Mesenchymal stem cell (in vitro differentiated cells and primary cell): ENCODE measurements at regions not wholly inside any gene's neighbourhood (a gene's known extent, or its start where the extent isn't known, plus 50 kb on each side); places are given as distances from the start of the nearest gene placed in this dataset.

Experiments used
- DNase-seq: peaks from one replicate; pipeline ENCODE4 v3.0.0-alpha.2; 2013
- H2AFZ ChIP-seq: one replicate; pipeline ENCODE4 v1.6.1; 2013; ENCODE audit warnings: low read depth, mild to moderate bottlenecking, control low read depth, inconsistent platforms, low read length, moderate library complexity
- H2AK5ac ChIP-seq: 2 replicates; pipeline ENCODE4 v1.6.1; 2013; ENCODE audit warnings: low read length, moderate library complexity, mild to moderate bottlenecking, inconsistent platforms; ENCODE audit not compliant: severe bottlenecking
- H2BK120ac ChIP-seq: one replicate; pipeline ENCODE4 v1.6.1; 2013; ENCODE audit warnings: low read depth, mild to moderate bottlenecking, inconsistent platforms, low read length, moderate library complexity
- H2BK12ac ChIP-seq, 2 experiments: one replicate each; pipeline ENCODE4 v1.6.1; 2013; ENCODE audit warnings: inconsistent platforms in 2 of 2, low read length in 2 of 2, mild to moderate bottlenecking in 2 of 2, moderate library complexity in 2 of 2, control low read depth in 1 of 2
- H2BK15ac ChIP-seq: one replicate; pipeline ENCODE4 v1.6.1; 2013; ENCODE audit warnings: mild to moderate bottlenecking, low read depth, inconsistent platforms; ENCODE audit not compliant: poor library complexity, severe bottlenecking
- H2BK5ac ChIP-seq: 2 replicates; pipeline ENCODE4 v1.6.1; 2013; ENCODE audit warnings: low read depth, mild to moderate bottlenecking, low read length, control low read depth, inconsistent platforms; ENCODE audit not compliant: poor library complexity, severe bottlenecking
- H3K14ac ChIP-seq, 2 experiments: one replicate each; pipeline ENCODE4 v1.6.1; 2013; ENCODE audit warnings: inconsistent platforms in 2 of 2, low read length in 2 of 2, control low read depth in 1 of 2, mild to moderate bottlenecking in 1 of 2, moderate library complexity in 1 of 2
- H3K18ac ChIP-seq, 2 experiments: one replicate each; pipeline ENCODE4 v1.6.1; 2013; ENCODE audit warnings: inconsistent platforms in 2 of 2, low read length in 2 of 2, control low read depth in 1 of 2, low read depth in 1 of 2, mild to moderate bottlenecking in 1 of 2
- H3K23ac ChIP-seq, 2 experiments: one replicate each; pipeline ENCODE4 v1.6.1; 2013; ENCODE audit warnings: inconsistent platforms in 2 of 2, low read length in 2 of 2, mild to moderate bottlenecking in 2 of 2, moderate library complexity in 2 of 2, control low read depth in 1 of 2
- H3K27ac ChIP-seq: 2 replicates; pipeline ENCODE4 v1.5.1; 2013; ENCODE audit warnings: mild to moderate bottlenecking, moderate library complexity, low read length, control low read depth, inconsistent platforms; ENCODE audit not compliant: poor library complexity, severe bottlenecking
- H3K27me3 ChIP-seq, 2 experiments: 2 replicates each; pipeline versions ENCODE4 v1.6.1 to v1.7.0; 2013; ENCODE audit warnings: low read length in 2 of 2, mild to moderate bottlenecking in 2 of 2, moderate library complexity in 2 of 2, control low read depth in 1 of 2, inconsistent platforms in 1 of 2; ENCODE audit not compliant: control insufficient read depth in 1 of 2, insufficient read depth in 1 of 2
- H3K36me3 ChIP-seq, 2 experiments: 2 replicates each; pipeline versions ENCODE4 v1.6.1 to v1.7.0; 2013; ENCODE audit warnings: low read length in 2 of 2, control low read depth in 1 of 2, inconsistent platforms in 1 of 2, low read depth in 1 of 2, mild to moderate bottlenecking in 1 of 2; ENCODE audit not compliant: insufficient read depth in 2 of 2, control insufficient read depth in 1 of 2
- H3K4ac ChIP-seq, 2 experiments: one replicate each; pipeline ENCODE4 v1.6.1; 2013; ENCODE audit warnings: inconsistent platforms in 2 of 2, low read length in 2 of 2, mild to moderate bottlenecking in 2 of 2, moderate library complexity in 2 of 2, control low read depth in 1 of 2, low read depth in 1 of 2
- H3K4me1 ChIP-seq: 2 replicates; pipeline ENCODE4 v1.6.1; 2013; ENCODE audit warnings: low read depth, low read length, control low read depth; ENCODE audit not compliant: control insufficient read depth, insufficient read depth
- H3K4me2 ChIP-seq: 2 replicates; pipeline ENCODE4 v1.6.1; 2013; ENCODE audit warnings: low read length, mild to moderate bottlenecking, inconsistent platforms; ENCODE audit not compliant: poor library complexity, severe bottlenecking
- H3K4me3 ChIP-seq, 2 experiments: 2 replicates each; pipeline versions ENCODE4 v1.5.1 to v1.7.0; 2013; ENCODE audit warnings: low read length in 2 of 2, mild to moderate bottlenecking in 2 of 2, control low read depth in 1 of 2, low read depth in 1 of 2; ENCODE audit not compliant: insufficient read depth in 1 of 2
- H3K79me1 ChIP-seq: replicated peaks from 2 replicates; pipeline ENCODE4 v1.6.1; 2013; ENCODE audit warnings: mild to moderate bottlenecking, control low read depth, low read length, inconsistent platforms; ENCODE audit not compliant: poor library complexity, severe bottlenecking
- H3K9ac ChIP-seq: 2 replicates; pipeline ENCODE4 v1.7.0; 2013; ENCODE audit warnings: mild to moderate bottlenecking, low read length, moderate library complexity
- H3K9me3 ChIP-seq: 2 replicates; pipeline ENCODE4 v1.7.0; 2013; ENCODE audit warnings: mild to moderate bottlenecking, low read length; ENCODE audit not compliant: control insufficient read depth
- H4K8ac ChIP-seq: one replicate; pipeline ENCODE4 v1.6.1; 2013; ENCODE audit warnings: inconsistent platforms, mild to moderate bottlenecking, low read length, moderate library complexity
- H4K91ac ChIP-seq: one replicate; pipeline ENCODE4 v1.6.1; 2013; ENCODE audit warnings: mild to moderate bottlenecking, low read length, inconsistent platforms
- WGBS: methylation state at CpG from one replicate; pipeline ENCODE4 v1.1.7; 2013; ENCODE audit warnings: mixed read lengths; 5-methylcytosine and 5-hydroxymethylcytosine counted together

DNA sequence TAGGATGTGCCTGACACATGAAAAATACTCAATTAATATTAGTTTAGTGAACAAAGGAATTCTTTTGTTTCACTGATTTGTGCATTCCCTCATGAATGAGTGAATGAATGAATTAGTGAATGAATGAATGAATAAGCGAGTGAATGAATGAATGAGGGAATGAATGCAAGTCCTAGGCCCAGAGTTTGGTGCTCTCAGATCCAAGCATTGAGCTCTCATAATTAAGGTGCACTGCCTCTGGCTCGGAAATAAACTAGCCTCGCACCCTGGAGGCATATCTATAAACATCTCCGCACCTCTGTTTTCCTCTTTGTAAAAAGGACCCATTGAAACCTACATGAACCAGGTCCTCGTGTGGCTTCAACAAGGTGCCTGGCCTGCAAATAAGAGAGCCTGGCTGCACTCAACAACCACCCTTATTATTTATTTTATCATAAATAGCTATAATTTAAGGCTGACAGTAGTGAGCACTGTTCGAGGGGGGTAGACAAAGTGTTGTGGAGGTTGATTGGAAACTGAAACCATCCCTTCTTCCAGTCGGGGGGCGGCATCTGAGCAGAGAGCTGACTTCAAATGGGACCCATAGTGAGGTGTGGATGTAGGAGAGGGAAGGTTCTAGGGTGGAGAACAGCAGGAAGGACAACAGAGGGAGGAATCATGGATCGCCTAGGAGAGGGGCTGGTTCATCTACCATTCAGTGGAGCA, 316.8 kb downstream of the BCL11B start:
- Histone ChIP-seq H3K18ac (no peak overlapping the region), H2BK5ac (no peak overlapping the region), H2BK12ac (no peak overlapping the region), H3K14ac (no peak overlapping the region), H2AFZ (no peak overlapping the region), H3K4me2 (no peak overlapping the region), H2AK5ac (no peak overlapping the region), H4K91ac (no peak overlapping the region), H4K8ac (no peak overlapping the region), H3K27me3 (peaks cover 0 to 43% of the 10 kb centered on the region in 2 experiments), H3K36me3 (no peaks in the 10 kb centered on the region), H2BK120ac (no peak overlapping the region), H3K79me1 (no peaks in the 10 kb centered on the region), H3K4me3 (no peak overlapping the region), H3K4me1 (no peaks in the 10 kb centered on the region), H3K23ac (no peak overlapping the region), H3K4ac (no peak overlapping the region), H3K9ac (no peak overlapping the region), H3K9me3 (no peaks in the 10 kb centered on the region), H2BK15ac (no peak overlapping the region), H3K27ac (no peak overlapping the region)
- 74% methylated on average over 8 of the region's 9 CpGs for WGBS
- DNase-seq = no peak

- Histone ChIP-seq H2BK5ac (no peak overlapping the region), H2BK120ac (no peak overlapping the region), H3K9ac (no peak overlapping the region), H3K27me3 (peaks cover 0 to 47% of the 10 kb centered on the region in 2 experiments), H3K9me3 (no peaks in the 10 kb centered on the region), H3K4me3 (no peak overlapping the region), H3K14ac (no peak overlapping the region), H2BK12ac (no peak overlapping the region), H3K23ac (no peak overlapping the region), H2BK15ac (no peak overlapping the region), H2AK5ac (no peak overlapping the region), H3K4me1 (no peaks in the 10 kb centered on the region), H3K27ac (no peak overlapping the region), H2AFZ (no peak overlapping the region), H3K4ac (no peak overlapping the region), H3K18ac (no peak overlapping the region), H3K4me2 (no peak overlapping the region), H4K8ac (no peak overlapping the region), H3K36me3 (no peaks in the 10 kb centered on the region), H4K91ac (no peak overlapping the region), H3K79me1 (no peaks in the 10 kb centered on the region)
- WGBS = 76% methylated on average over 5 of the region's 5 CpGs
- DNase-seq = no peak
Measured at GRCh38 chr14:98955741-98956070, 316.3 kb downstream of the BCL11B start.

GRCh38 chr14:98956181-98956580, 315.8 kb downstream of the BCL11B start:
- no peak overlapping the region for H3K9ac ChIP-seq
- H3K18ac ChIP-seq = no peak overlapping the region
- DNase-seq = no peak
- no peak overlapping the region for H3K4me3 ChIP-seq
- no peak overlapping the region for H2AK5ac ChIP-seq
- H2BK12ac ChIP-seq = no peak overlapping the region
- no peaks in the 10 kb centered on the region for H3K4me1 ChIP-seq
- H2BK15ac ChIP-seq = no peak overlapping the region
- H4K91ac ChIP-seq = no peak overlapping the region
- peaks cover 0 to 47% of the 10 kb centered on the region in 2 experiments for H3K27me3 ChIP-seq
- no peak overlapping the region for H3K14ac ChIP-seq
- H3K27ac ChIP-seq = no peak overlapping the region
- H3K23ac ChIP-seq = no peak overlapping the region
- no peak overlapping the region for H2BK5ac ChIP-seq
- no peaks in the 10 kb centered on the region for H3K9me3 ChIP-seq
- H2AFZ ChIP-seq = no peak overlapping the region
- H2BK120ac ChIP-seq = no peak overlapping the region
- 47% methylated on average over 3 of the region's 7 CpGs for WGBS
- no peaks in the 10 kb centered on the region for H3K79me1 ChIP-seq
- no peaks in the 10 kb centered on the region for H3K36me3 ChIP-seq
- no peak overlapping the region for H3K4me2 ChIP-seq
- H3K4ac ChIP-seq = no peak overlapping the region
- no peak overlapping the region for H4K8ac ChIP-seq

- H2BK5ac ChIP-seq = no peak overlapping the region
- H3K4me2 ChIP-seq = no peak overlapping the region
- H3K18ac ChIP-seq = no peak overlapping the region
- H3K27ac ChIP-seq = no peak overlapping the region
- H4K8ac ChIP-seq = no peak overlapping the region
- H3K23ac ChIP-seq = no peak overlapping the region
- DNase-seq = no peak
- H3K9ac ChIP-seq = no peak overlapping the region
- H2BK15ac ChIP-seq = no peak overlapping the region
- H2BK120ac ChIP-seq = no peak overlapping the region
- no peaks in the 10 kb centered on the region for H3K4me1 ChIP-seq
- 43% methylated on average over 2 of the region's 2 CpGs for WGBS
- no peaks in the 10 kb centered on the region for H3K79me1 ChIP-seq
- peaks cover 0 to 48% of the 10 kb centered on the region in 2 experiments for H3K27me3 ChIP-seq
- H2AK5ac ChIP-seq = no peak overlapping the region
- H3K14ac ChIP-seq = no peak overlapping the region
- H3K36me3 ChIP-seq = no peaks in the 10 kb centered on the region
- H3K4ac ChIP-seq = no peak overlapping the region
- H3K4me3 ChIP-seq = no peak overlapping the region
- H4K91ac ChIP-seq = no peak overlapping the region
- H2BK12ac ChIP-seq = no peak overlapping the region
- H3K9me3 ChIP-seq = no peaks in the 10 kb centered on the region
- no peak overlapping the region for H2AFZ ChIP-seq
Measured at GRCh38 chr14:98956661-98957060, 315.3 kb downstream of the BCL11B start.
